Iris pigment epithelial cell (primary cell): ENCODE measurements at regions not wholly inside any gene's neighbourhood (a gene's known extent, or its start where the extent isn't known, plus 50 kb on each side); places are given as distances from the start of the nearest gene placed in this dataset.

Source experiments
- DNase-seq: peaks from one replicate; pipeline ENCODE4 v3.0.0-alpha.2; 2011; ENCODE audit warnings: low read depth

- no peak for DNase-seq
Observed at GRCh38 chr18:75531212-75531850, 103.8 kb upstream of the SMIM21 start.

GRCh38 chr18:75530566-75531211 lies 103.2 kb upstream of the SMIM21 start:
- DNase-seq: no peak

GRCh38 chr18:75530118-75530517 lies 102.6 kb upstream of the SMIM21 start:
- DNase-seq: no peak

GRCh38 chr18:75529394-75529793 lies 101.9 kb upstream of the SMIM21 start:
- no peak for DNase-seq

GRCh38 chr18:75527848-75528685 lies 100.6 kb upstream of the SMIM21 start:
- no peak for DNase-seq

GRCh38 chr18:75526038-75526437 lies 98.5 kb upstream of the SMIM21 start:
- no peak for DNase-seq

GRCh38 chr18:75525331-75525730 lies 97.8 kb upstream of the SMIM21 start:
- DNase-seq: no peak

- DNase-seq: no peak
Observed at GRCh38 chr18:75524841-75525240, 97.3 kb upstream of the SMIM21 start.

GRCh38 chr18:75524181-75524580 lies 96.7 kb upstream of the SMIM21 start:
- no peak for DNase-seq

GRCh38 chr18:75521816-75522215 lies 94.3 kb upstream of the SMIM21 start:
- DNase-seq: no peak

- DNase-seq: no peak
Observed at GRCh38 chr18:75518007-75518406, 90.5 kb upstream of the SMIM21 start.

GRCh38 chr18:75517286-75517685 lies 89.8 kb upstream of the SMIM21 start:
- DNase-seq: no peak

GRCh38 chr18:75507636-75508035 lies 80.1 kb upstream of the SMIM21 start:
- DNase-seq: peak; percentile 71

- DNase-seq: no peak
Observed at GRCh38 chr18:75506913-75507312, 79.4 kb upstream of the SMIM21 start.

- DNase-seq: no peak
Observed at GRCh38 chr18:75504469-75504868, 77.0 kb upstream of the SMIM21 start.

- no peak for DNase-seq
Observed at GRCh38 chr18:75503615-75504014, 76.1 kb upstream of the SMIM21 start.

GRCh38 chr18:75502286-75502685 lies 74.8 kb upstream of the SMIM21 start:
- DNase-seq: peak; percentile 25

- DNase-seq: peak; percentile 64
Observed at GRCh38 chr18:75500545-75500944, 73.0 kb upstream of the SMIM21 start.

- no peak for DNase-seq
Observed at GRCh38 chr18:75497576-75498235, 70.2 kb upstream of the SMIM21 start.

- no peak for DNase-seq
Observed at GRCh38 chr18:75496151-75496550, 68.6 kb upstream of the SMIM21 start.

GRCh38 chr18:75492852-75493251 lies 65.3 kb upstream of the SMIM21 start:
- DNase-seq: no peak

GRCh38 chr18:75491361-75491760 lies 63.9 kb upstream of the SMIM21 start:
- DNase-seq: no peak
